Esophagus (tissue), 2 donors: ENCODE measurements at regions not wholly inside any gene's neighbourhood (a gene's known extent, or its start where the extent isn't known, plus 50 kb on each side); places are given as distances from the start of the nearest gene placed in this dataset.

Experiments used
- H3K27ac ChIP-seq, 2 donors: one replicate each; pipeline ENCODE4 v1.5.1; 2013; ENCODE audit warnings: low read depth in 2 of 2, mild to moderate bottlenecking in 2 of 2, inconsistent platforms in 1 of 2, low read length in 1 of 2, moderate library complexity in 1 of 2
- H3K27me3 ChIP-seq, 2 donors: one replicate each; pipeline ENCODE4 v1.6.1; 2013; ENCODE audit warnings: low read length in 2 of 2, control low read depth in 1 of 2, mild to moderate bottlenecking in 1 of 2; ENCODE audit not compliant: insufficient read depth in 2 of 2, control insufficient read depth in 1 of 2
- H3K36me3 ChIP-seq, 2 donors: one replicate each; pipeline ENCODE4 v1.6.1; 2013; ENCODE audit warnings: low read length in 1 of 2; ENCODE audit not compliant: control insufficient read depth in 2 of 2, insufficient read depth in 2 of 2
- H3K4me1 ChIP-seq, 2 donors: one replicate each; pipeline ENCODE4 v1.6.1; 2013; ENCODE audit warnings: low read length in 1 of 2; ENCODE audit not compliant: control insufficient read depth in 2 of 2, insufficient read depth in 2 of 2
- H3K4me3 ChIP-seq, 2 donors: one replicate each; pipeline ENCODE4 v1.5.1; 2013; ENCODE audit warnings: low read length in 2 of 2, mild to moderate bottlenecking in 2 of 2, low read depth in 1 of 2, moderate library complexity in 1 of 2
- H3K9me3 ChIP-seq, 2 donors: one replicate each; pipeline ENCODE4 v1.6.1; 2013; ENCODE audit warnings: mild to moderate bottlenecking in 2 of 2, low read depth in 1 of 2, low read length in 1 of 2, moderate library complexity in 1 of 2; ENCODE audit not compliant: control insufficient read depth in 2 of 2, insufficient read depth in 1 of 2
- WGBS, 2 donors: extraction: QIAGEN DNeasy Blood & Tissue Kit; methylation state at CpG; one replicate each; pipeline ENCODE4 v1.1.7; 2013; 5-methylcytosine and 5-hydroxymethylcytosine counted together
- donor health status: healthy with polysubstance abuse.
- donor health status: Bipolar disorder and iron deficiency.

- WGBS, 2 donors: 81 to 85% methylated on average over 2 of the region's 2 CpGs
- no peaks in the 10 kb centered on the region for H3K36me3 ChIP-seq
- peaks cover 0 to 4% of the 10 kb centered on the region in 2 donors for H3K27me3 ChIP-seq
- peaks cover 0 to 2% of the 10 kb centered on the region in 2 donors for H3K9me3 ChIP-seq
- H3K4me3 ChIP-seq: no peak overlapping the region
- no peak overlapping the region for H3K27ac ChIP-seq
- peaks cover 3 to 6% of the 10 kb centered on the region in 2 donors for H3K4me1 ChIP-seq
Observed at GRCh38 chr4:175999944-176000343, 65.7 kb upstream of the WDR17 start.

- 3 to 5% methylated on average over 39 to 41 of the region's 41 CpGs for WGBS, 2 donors
- Histone ChIP-seq H3K36me3 (no peaks in the 10 kb centered on the region), H3K27me3 (peaks cover 0 to 4% of the 10 kb centered on the region in 2 donors), H3K9me3 (peaks cover 0 to 2% of the 10 kb centered on the region in 2 donors), H3K4me1 (peaks cover 3 to 6% of the 10 kb centered on the region in 2 donors), H3K27ac (peak overlapping the region; percentile 28 to 35), H3K4me3 (peak overlapping the region; percentile 39 to 44)
Observed at GRCh38 chr4:176001151-176002006, 64.3 kb upstream of the WDR17 start.

GRCh38 chr4:176002007-176002613 lies 63.5 kb upstream of the WDR17 start:
- Histone ChIP-seq H3K27me3 (peaks cover 0 to 4% of the 10 kb centered on the region in 2 donors), H3K27ac (peak overlapping the region in 1 of 2 donors; percentile 29), H3K9me3 (peaks cover 0 to 2% of the 10 kb centered on the region in 2 donors), H3K36me3 (no peaks in the 10 kb centered on the region), H3K4me3 (peak overlapping the region; percentile 35 to 44), H3K4me1 (peaks cover 3 to 6% of the 10 kb centered on the region in 2 donors)
- 0 to 1% methylated on average over 43 to 44 of the region's 44 CpGs for WGBS, 2 donors

GRCh38 chr4:176005766-176006165 lies 59.9 kb upstream of the WDR17 start:
- Histone ChIP-seq H3K27ac (no peak overlapping the region), H3K4me1 (peaks cover 3 to 6% of the 10 kb centered on the region in 2 donors), H3K4me3 (no peak overlapping the region), H3K9me3 (peaks cover 0 to 2% of the 10 kb centered on the region in 2 donors), H3K27me3 (peaks cover 0 to 4% of the 10 kb centered on the region in 2 donors), H3K36me3 (no peaks in the 10 kb centered on the region)
- 45 to 52% methylated on average over 3 of the region's 3 CpGs for WGBS, 2 donors

- Histone ChIP-seq H3K4me3 (no peak overlapping the region), H3K27ac (no peak overlapping the region)
Observed at GRCh38 chr4:176009254-176009653, 56.4 kb upstream of the WDR17 start.

GRCh38 chr4:176011529-176011928 lies 54.1 kb upstream of the WDR17 start:
- H3K9me3 ChIP-seq: no peaks in the 10 kb centered on the region
- no peaks in the 10 kb centered on the region for H3K36me3 ChIP-seq
- no peaks in the 10 kb centered on the region for H3K4me1 ChIP-seq
- peaks cover 0 to 2% of the 10 kb centered on the region in 2 donors for H3K27me3 ChIP-seq
- H3K27ac ChIP-seq: no peak overlapping the region
- 57 to 59% methylated on average over 2 of the region's 2 CpGs for WGBS, 2 donors
- no peak overlapping the region for H3K4me3 ChIP-seq

More at GRCh38 chr4:176009254-176009653, 56.4 kb upstream of the WDR17 start:
- 82 to 90% methylated on average over 2 of the region's 2 CpGs for WGBS, 2 donors
- no peaks in the 10 kb centered on the region for H3K4me1 ChIP-seq
- H3K9me3 ChIP-seq: no peaks in the 10 kb centered on the region
- no peaks in the 10 kb centered on the region for H3K27me3 ChIP-seq
- no peaks in the 10 kb centered on the region for H3K36me3 ChIP-seq

GRCh38 chr4:176013476-176014247 lies 52.0 kb upstream of the WDR17 start:
- Histone ChIP-seq H3K27ac (no peak overlapping the region), H3K9me3 (no peaks in the 10 kb centered on the region), H3K27me3 (peaks cover 0 to 2% of the 10 kb centered on the region in 2 donors), H3K36me3 (no peaks in the 10 kb centered on the region), H3K4me3 (no peak overlapping the region), H3K4me1 (no peaks in the 10 kb centered on the region)
- 75 to 76% methylated on average over 8 of the region's 8 CpGs for WGBS, 2 donors

GRCh38 chr4:176014583-176015108 lies 51.0 kb upstream of the WDR17 start:
- Histone ChIP-seq H3K27ac (no peak overlapping the region), H3K9me3 (no peaks in the 10 kb centered on the region), H3K27me3 (peaks cover 0 to 2% of the 10 kb centered on the region in 2 donors), H3K4me3 (no peak overlapping the region), H3K4me1 (no peaks in the 10 kb centered on the region), H3K36me3 (no peaks in the 10 kb centered on the region)
